Esophagus squamous epithelium (tissue), 5 donors: ENCODE measurements at regions not wholly inside any gene's neighbourhood (a gene's known extent, or its start where the extent isn't known, plus 50 kb on each side); places are given as distances from the start of the nearest gene placed in this dataset.

Experiments used
- DNase-seq: peaks from one replicate; lab custom pipeline; 2025; lab: John Stamatoyannopoulos, UW
- H3K27ac ChIP-seq, 4 donors: fragments of 200-600 bp; sonication (generic); one replicate each; pipeline ENCODE4 v1.5.1; 2016 to 2019; ENCODE audit warnings: mild to moderate bottlenecking in 1 of 4
- H3K27me3 ChIP-seq, 4 donors: fragments of 200-600 bp; sonication (generic); 1 replicate in 3 of 4; 2 replicates in 1 of 4; pipeline versions ENCODE4 v1.5.1 to v1.6.0; 2017 to 2021; ENCODE audit warnings: antibody characterized with exemption in 1 of 4
- H3K36me3 ChIP-seq, 3 donors: fragments of 200-600 bp; sonication (generic); one replicate each; pipeline ENCODE4 v1.5.1; 2016 to 2019
- H3K4me1 ChIP-seq, 3 donors: fragments of 200-600 bp; sonication (generic); one replicate each; pipeline ENCODE4 v1.5.1; 2017 to 2019
- H3K4me3 ChIP-seq, 4 donors: fragments of 200-600 bp; sonication (generic); 1 replicate in 3 of 4; 2 replicates in 1 of 4; pipeline ENCODE4 v1.5.1; 2016 to 2019; ENCODE audit warnings: mild to moderate bottlenecking in 2 of 4, moderate library complexity in 1 of 4
- H3K9me3 ChIP-seq, 3 donors: fragments of 200-600 bp; sonication (generic); one replicate each; pipeline ENCODE4 v1.5.1; 2016 to 2019
- CTCF ChIP-seq, 6 experiments: fragments of 450-650 bp in 4 of 6; fragments of 200-600 bp in 2 of 6; sonication (generic) in 2 of 6; IDR thresholded peaks; one replicate each; pipeline ENCODE4 v1.5.1; 2016 to 2019; ENCODE audit warnings: antibody characterized with exemption in 6 of 6, mild to moderate bottlenecking in 4 of 6, moderate library complexity in 4 of 6
- POLR2A ChIP-seq, 4 donors: fragments of 450-650 bp; IDR thresholded peaks; one replicate each; pipeline ENCODE4 v1.6.1; 2017; ENCODE audit warnings: antibody characterized with exemption in 4 of 4, mild to moderate bottlenecking in 4 of 4, moderate library complexity in 3 of 4
- WGBS, 2 donors: methylation state at CpG; one replicate each; pipeline ENCODE4 v1.1.5; 2018; 5-methylcytosine and 5-hydroxymethylcytosine counted together
- intact Hi-C: fragments of 100-400 bp; cut with DNase I; formaldehyde crosslinking; loops from one replicate; pipeline ENCODE4 v1.15.0; 2022
- donor health status: DM: yes; HTN: yes; CAD: no.

- intact Hi-C loops, result no loop called here
- Histone ChIP-seq H3K36me3 (no peaks in the 10 kb centered on the region), H3K4me1 (peaks cover 0 to 10% (median 0%) of the 10 kb centered on the region in 3 donors), H3K27ac (no peak overlapping the region), H3K27me3 (no peaks in the 10 kb centered on the region), H3K4me3 (no peak overlapping the region), H3K9me3 (no peaks in the 10 kb centered on the region)
- TF ChIP-seq POLR2A (IDR thresholded peaks at IDR 0.05), result no peak
- no peak for TF ChIP-seq CTCF (IDR thresholded peaks at IDR 0.05)
- WGBS, 2 donors, result 76 to 78% methylated on average over 7 to 8 of the region's 8 CpGs
- no peak for DNase-seq
Measured at GRCh38 chr13:50720861-50721671, 122.4 kb downstream of the DLEU7 start.

- H3K4me3 ChIP-seq, result no peak overlapping the region
- DNase-seq, result no peak
- no peak overlapping the region for H3K27ac ChIP-seq
- WGBS, 2 donors, result 77 to 81% methylated on average over 1 of the region's 1 CpG
- no peaks in the 10 kb centered on the region for H3K27me3 ChIP-seq
- no peaks in the 10 kb centered on the region for H3K36me3 ChIP-seq
- peaks cover 0 to 6% (median 0%) of the 10 kb centered on the region in 3 donors for H3K4me1 ChIP-seq
- no peaks in the 10 kb centered on the region for H3K9me3 ChIP-seq
- TF ChIP-seq POLR2A (IDR thresholded peaks at IDR 0.05), result no peak
- no peak for TF ChIP-seq CTCF (IDR thresholded peaks at IDR 0.05)
- intact Hi-C loops, result no loop called here
Measured at GRCh38 chr13:50721672-50721992, 121.9 kb downstream of the DLEU7 start.

- intact Hi-C loops, result no loop called here
- Histone ChIP-seq H3K4me1 (peaks cover 0 to 6% (median 0%) of the 10 kb centered on the region in 3 donors), H3K9me3 (no peaks in the 10 kb centered on the region), H3K4me3 (no peak overlapping the region), H3K27me3 (no peaks in the 10 kb centered on the region), H3K27ac (no peak overlapping the region), H3K36me3 (no peaks in the 10 kb centered on the region)
- DNase-seq, result no peak
- TF ChIP-seq CTCF (IDR thresholded peaks at IDR 0.05) (no peak), POLR2A (IDR thresholded peaks at IDR 0.05) (no peak)
- WGBS, 2 donors, result 92% methylated on average over 2 of the region's 2 CpGs
Measured at GRCh38 chr13:50722440-50723125, 120.9 kb downstream of the DLEU7 start.

GRCh38 chr13:50724438-50724837 is 119.1 kb downstream of the DLEU7 start:
- no peak for DNase-seq
- Histone ChIP-seq H3K27me3 (no peaks in the 10 kb centered on the region), H3K4me3 (no peak overlapping the region), H3K4me1 (peaks cover 0 to 6% (median 0%) of the 10 kb centered on the region in 3 donors), H3K9me3 (no peaks in the 10 kb centered on the region), H3K27ac (no peak overlapping the region), H3K36me3 (no peaks in the 10 kb centered on the region)
- intact Hi-C loops, result no loop called here
- no peak for TF ChIP-seq POLR2A (IDR thresholded peaks at IDR 0.05)
- no peak for TF ChIP-seq CTCF (IDR thresholded peaks at IDR 0.05)
- 89 to 91% methylated on average over 4 of the region's 4 CpGs for WGBS, 2 donors

- no peaks in the 10 kb centered on the region for H3K27me3 ChIP-seq
- no peaks in the 10 kb centered on the region for H3K9me3 ChIP-seq
- H3K27ac ChIP-seq, result no peak overlapping the region
- H3K36me3 ChIP-seq, result no peaks in the 10 kb centered on the region
- no peak overlapping the region for H3K4me3 ChIP-seq
- TF ChIP-seq CTCF (IDR thresholded peaks at IDR 0.05) (no peak), POLR2A (IDR thresholded peaks at IDR 0.05) (no peak)
- WGBS, 2 donors, result 80 to 83% methylated on average over 5 of the region's 5 CpGs
- H3K4me1 ChIP-seq, result peaks cover 0 to 6% (median 0%) of the 10 kb centered on the region in 3 donors
- no peak for DNase-seq
- intact Hi-C loops, result no loop called here
Measured at GRCh38 chr13:50724913-50725312, 118.6 kb downstream of the DLEU7 start.
